SK-N-SH (cell line): ENCODE measurements at regions not wholly inside any gene's neighbourhood (a gene's known extent, or its start where the extent isn't known, plus 50 kb on each side); places are given as distances from the start of the nearest gene placed in this dataset.

Experiments used
- CTCF ChIA-PET: fragments of 300-600, 350-600 bp; formaldehyde crosslinking; extraction: SDS; loops from one replicate; lab custom pipeline; 2021; lab: Yijun Ruan, JAX
- POLR2A ChIA-PET: fragments of 350-600 bp; sonication (Branson Sonifier 250); formaldehyde crosslinking; extraction: SDS; loops from one replicate; lab custom pipeline; 2020; ENCODE audit warnings: antibody characterized with exemption, inconsistent platforms; lab: Yijun Ruan, JAX
- DNase-seq: peaks from one replicate; pipeline ENCODE4 v3.0.0; 2012
- H2AFZ ChIP-seq: fragments of 200-600 bp; sonication (generic); 2 replicates; pipeline ENCODE4 v1.8.1; 2016; ENCODE audit warnings: antibody characterized with exemption, mild to moderate bottlenecking, low read depth
- H3F3A ChIP-seq: fragments of 200-600 bp; sonication (generic); replicated peaks from 2 replicates; pipeline ENCODE3; 2016; ENCODE audit warnings: antibody characterized with exemption, mild to moderate bottlenecking; ENCODE audit not compliant: insufficient read depth
- H3K27ac ChIP-seq, 2 experiments: fragments of 200-500 bp in 1 of 2; fragments of 200-600 bp in 1 of 2; sonication (Bioruptor generic) in 1 of 2; sonication (generic), shearing (Covaris generic) in 1 of 2; 2 replicates each; pipeline versions ENCODE4 v1.5.1 to v1.6.1; 2014 to 2016; ENCODE audit warnings: low read depth in 2 of 2, inconsistent platforms in 1 of 2, low read length in 1 of 2, mild to moderate bottlenecking in 1 of 2, mixed read lengths in 1 of 2
- H3K27me3 ChIP-seq: fragments of 200-600 bp; sonication (generic), shearing (Covaris generic); 2 replicates; pipeline ENCODE4 v1.6.1; 2016; ENCODE audit warnings: mixed run types; ENCODE audit not compliant: insufficient read depth
- H3K36me3 ChIP-seq, 2 experiments: fragments of 200-500 bp in 1 of 2; fragments of 200-600 bp in 1 of 2; sonication (Bioruptor generic) in 1 of 2; sonication (generic) in 1 of 2; replicated peaks in 1 of 2; 2 replicates each; pipeline versions ENCODE3 to v1.5.1; 2014 to 2016; ENCODE audit warnings: low read length in 1 of 2, mild to moderate bottlenecking in 1 of 2; ENCODE audit not compliant: insufficient read depth in 2 of 2, control insufficient read depth in 1 of 2
- H3K4me1 ChIP-seq, 2 experiments: fragments of 200-500 bp in 1 of 2; fragments of 200-600 bp in 1 of 2; sonication (Bioruptor generic) in 1 of 2; sonication (generic), shearing (Covaris generic) in 1 of 2; 2 replicates each; pipeline versions ENCODE4 v1.5.1 to v1.6.1; 2014 to 2016; ENCODE audit warnings: low read depth in 1 of 2, low read length in 1 of 2, mixed run types in 1 of 2; ENCODE audit not compliant: insufficient read depth in 2 of 2, control insufficient read depth in 1 of 2
- H3K4me2 ChIP-seq: fragments of 200-600 bp; sonication (generic), shearing (Covaris generic); 2 replicates; pipeline ENCODE4 v1.6.1; 2017; ENCODE audit warnings: mixed run types
- H3K4me3 ChIP-seq, 2 experiments: fragments of 200-500 bp in 1 of 2; fragments of 200-600 bp in 1 of 2; sonication (Bioruptor generic) in 1 of 2; sonication (generic), shearing (Covaris generic) in 1 of 2; 2 replicates each; pipeline versions ENCODE4 v1.5.1 to v1.8.1; 2014 to 2016; ENCODE audit warnings: low read depth in 2 of 2, inconsistent platforms in 1 of 2, low read length in 1 of 2, mild to moderate bottlenecking in 1 of 2, mixed read lengths in 1 of 2, moderate library complexity in 1 of 2
- H3K79me2 ChIP-seq: fragments of 200-600 bp; sonication (generic); 2 replicates; pipeline ENCODE4 v1.8.1; 2017; ENCODE audit warnings: mild to moderate bottlenecking; ENCODE audit not compliant: insufficient read depth
- H3K9ac ChIP-seq: fragments of 200-600 bp; sonication (generic); 2 replicates; pipeline ENCODE4 v1.6.1; 2017; ENCODE audit warnings: mixed run types
- H3K9me2 ChIP-seq: fragments of 200-600 bp; sonication (generic); 2 replicates; pipeline ENCODE4 v1.6.1; 2017; ENCODE audit warnings: mixed run types
- H3K9me3 ChIP-seq: fragments of 200-600 bp; sonication (generic); 2 replicates; pipeline ENCODE4 v1.6.1; 2017; ENCODE audit warnings: mixed run types, mild to moderate bottlenecking, moderate library complexity
- H4K20me1 ChIP-seq: fragments of 200-600 bp; sonication (generic); 2 replicates; pipeline ENCODE4 v1.6.1; 2017; ENCODE audit warnings: mild to moderate bottlenecking, mixed run types; ENCODE audit not compliant: insufficient read depth
- CTCF ChIP-seq: fragments of 200-600 bp; sonication (generic); IDR thresholded peaks from 2 replicates; pipeline ENCODE4 v1.6.1; 2017; ENCODE audit warnings: antibody characterized with exemption, mild to moderate bottlenecking, moderate library complexity
- ELF1 ChIP-seq: IDR thresholded peaks from 2 replicates; pipeline ENCODE4 v1.4.0; 2012
- EP300 ChIP-seq, 2 experiments: IDR thresholded peaks; 2 replicates each; pipeline versions ENCODE4 v1.4.0 to v1.6.1; 2012; ENCODE audit warnings: borderline replicate concordance in 1 of 2, low read depth in 1 of 2, low read length in 1 of 2
- GABPA ChIP-seq: IDR thresholded peaks from 2 replicates; pipeline ENCODE4 v1.4.0; 2012; ENCODE audit warnings: low read depth, mild to moderate bottlenecking
- IRF3 ChIP-seq: fragments of 150-350 bp; IDR thresholded peaks from 2 replicates; pipeline ENCODE4 v1.6.1; 2016; ENCODE audit warnings: mild to moderate bottlenecking, low read depth, low read length
- JUND ChIP-seq: IDR thresholded peaks from 2 replicates; pipeline ENCODE4 v1.4.0; 2012
- MAX ChIP-seq: IDR thresholded peaks from 2 replicates; pipeline ENCODE4 v1.4.0; 2012; ENCODE audit warnings: low read depth
- MEF2A ChIP-seq: IDR thresholded peaks from 2 replicates; pipeline ENCODE4 v1.4.0; 2012; ENCODE audit warnings: low read depth, borderline replicate concordance
- PBX3 ChIP-seq: IDR thresholded peaks from 2 replicates; pipeline ENCODE4; 2012
- POLR2AphosphoS5 ChIP-seq: IDR thresholded peaks from 2 replicates; pipeline ENCODE4 v1.6.1; 2012; ENCODE audit warnings: low read depth, low read length
- RAD21 ChIP-seq: IDR thresholded peaks from 2 replicates; pipeline ENCODE4 v1.6.1; 2012; ENCODE audit warnings: mild to moderate bottlenecking, low read length
- RCOR1 ChIP-seq: fragments of 150-350 bp; IDR thresholded peaks from 2 replicates; pipeline ENCODE4 v1.6.1; 2017; ENCODE audit warnings: antibody characterized with exemption, low read length
- REST ChIP-seq: IDR thresholded peaks from 2 replicates; pipeline ENCODE4 v1.6.1; 2012; ENCODE audit warnings: mild to moderate bottlenecking, low read depth, low read length, moderate library complexity
- SIN3A ChIP-seq: IDR thresholded peaks from 2 replicates; pipeline ENCODE4 v1.6.1; 2012; ENCODE audit warnings: low read depth, mild to moderate bottlenecking, low read length, moderate library complexity, borderline replicate concordance
- SMC3 ChIP-seq: IDR thresholded peaks from 2 replicates; pipeline ENCODE4 v1.6.1; 2012; ENCODE audit warnings: low read depth, low read length, improper control_type of control experiment
- TAF1 ChIP-seq: IDR thresholded peaks from 2 replicates; pipeline ENCODE4 v1.6.1; 2012; ENCODE audit warnings: low read depth, mild to moderate bottlenecking, low read length, moderate library complexity, borderline replicate concordance
- TCF12 ChIP-seq: IDR thresholded peaks from 2 replicates; pipeline ENCODE4 v1.4.0; 2012
- USF1 ChIP-seq: IDR thresholded peaks from 2 replicates; pipeline ENCODE4 v1.4.0; 2012; ENCODE audit warnings: low read depth, borderline replicate concordance
- USF2 ChIP-seq: fragments of 150-350 bp; IDR thresholded peaks from 2 replicates; pipeline ENCODE4 v1.6.1; 2017; ENCODE audit warnings: antibody characterized with exemption, low read length, low read depth, borderline replicate concordance
- YY1 ChIP-seq: IDR thresholded peaks from 2 replicates; pipeline ENCODE4 v1.4.0; 2012; ENCODE audit warnings: low read depth, mild to moderate bottlenecking
- WGBS: methylation state at CpG from one replicate; pipeline ENCODE4 v1.1.6; 2017; ENCODE audit warnings: low lambda C conversion rate; 5-methylcytosine and 5-hydroxymethylcytosine counted together

GRCh38 chr5:18992264-18992663 is 995.7 kb downstream of the CDH18 start:
- H3K4me1 ChIP-seq: no peaks in the 10 kb centered on the region
- H3K79me2 ChIP-seq: no peaks in the 10 kb centered on the region
- TF ChIP-seq REST (no peak), GABPA (no peak), PBX3 (no peak), EP300 (IDR thresholded peaks at IDR 0.05; ENCODE audit: borderline replicate concordance in 1 of 2, low read depth in 1 of 2, low read length in 1 of 2) (no peak)
- H3K27me3 ChIP-seq: no peaks in the 10 kb centered on the region
- no peak overlapping the region for H3K4me2 ChIP-seq
- no peak overlapping the region for H3K9ac ChIP-seq
- H3K36me3 ChIP-seq: no peaks in the 10 kb centered on the region
- no peaks in the 10 kb centered on the region for H4K20me1 ChIP-seq
- no peak for DNase-seq
- no peaks in the 10 kb centered on the region for H3F3A ChIP-seq
- ChIA-PET POLR2A (no interaction called here), CTCF (no interaction called here)
- no peaks in the 10 kb centered on the region for H3K9me3 ChIP-seq
- no peak overlapping the region for H3K27ac ChIP-seq
- no peak overlapping the region for H3K4me3 ChIP-seq
- no peaks in the 10 kb centered on the region for H3K9me2 ChIP-seq
- no peak overlapping the region for H2AFZ ChIP-seq
- 0% methylated on average over 1 of the region's 1 CpG for WGBS

- Histone ChIP-seq H3K4me1 (no peaks in the 10 kb centered on the region), H3K36me3 (no peaks in the 10 kb centered on the region), H2AFZ (no peak overlapping the region), H3K4me2 (no peak overlapping the region), H3K9me3 (no peaks in the 10 kb centered on the region), H4K20me1 (no peaks in the 10 kb centered on the region), H3K4me3 (no peak overlapping the region), H3K9ac (no peak overlapping the region), H3K9me2 (no peaks in the 10 kb centered on the region), H3K27ac (no peak overlapping the region), H3K27me3 (no peaks in the 10 kb centered on the region), H3F3A (no peaks in the 10 kb centered on the region), H3K79me2 (no peaks in the 10 kb centered on the region)
- no peak for DNase-seq
- ChIA-PET CTCF (interaction anchor here (0.9 kb wide), 1 partner anchor 15 kb away, joined by 3 read pairs; no protein-coding TSS in a partner anchor), POLR2A (no interaction called here)
- no peak for TF ChIP-seq SMC3
- no peak for TF ChIP-seq ELF1
- TF ChIP-seq POLR2AphosphoS5: no peak
- no peak for TF ChIP-seq USF2
- no peak for TF ChIP-seq TAF1
- TF ChIP-seq RCOR1: no peak
- TF ChIP-seq MEF2A: no peak
- TF ChIP-seq CTCF: no peak
- no peak for TF ChIP-seq IRF3
- no peak for TF ChIP-seq USF1
- TF ChIP-seq GABPA: no peak
- no peak for TF ChIP-seq JUND
- TF ChIP-seq SIN3A: no peak
- TF ChIP-seq TCF12: no peak
- no peak for TF ChIP-seq YY1
- no peak for TF ChIP-seq RAD21
- no peak for TF ChIP-seq MAX
Measured at GRCh38 chr5:18999478-18999877, 988.5 kb downstream of the CDH18 start.
